ENCODE measurements at regions not wholly inside any gene's neighbourhood (a gene's known extent, or its start where the extent isn't known, plus 50 kb on each side); places are given as distances from the start of the nearest gene placed in this dataset.
"Not testable (repeated sequence)": the region's sequence is repeated elsewhere in the genome, so short reads cannot be mapped to it uniquely, and the experiment has no call there.

- TF ChIP-seq FOXA2 (IDR thresholded peaks at IDR 0.05): no peak
- TF ChIP-seq, protein P1, sequence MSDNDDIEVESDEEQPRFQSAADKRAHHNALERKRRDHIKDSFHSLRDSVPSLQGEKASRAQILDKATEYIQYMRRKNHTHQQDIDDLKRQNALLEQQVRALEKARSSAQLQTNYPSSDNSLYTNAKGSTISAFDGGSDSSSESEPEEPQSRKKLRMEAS (IDR thresholded peaks at IDR 0.05): no peak
- TF ChIP-seq GABPA (IDR thresholded peaks at IDR 0.05 in 1 of 2, conservative IDR thresholded peaks at IDR 0.05 in 1 of 2): no peak
- TF ChIP-seq HNF4A (conservative IDR thresholded peaks at IDR 0.05): no peak
Measured at GRCh38 chr10:20380401-20380800, 516.7 kb downstream of the NEBL start (continued).

DNA sequence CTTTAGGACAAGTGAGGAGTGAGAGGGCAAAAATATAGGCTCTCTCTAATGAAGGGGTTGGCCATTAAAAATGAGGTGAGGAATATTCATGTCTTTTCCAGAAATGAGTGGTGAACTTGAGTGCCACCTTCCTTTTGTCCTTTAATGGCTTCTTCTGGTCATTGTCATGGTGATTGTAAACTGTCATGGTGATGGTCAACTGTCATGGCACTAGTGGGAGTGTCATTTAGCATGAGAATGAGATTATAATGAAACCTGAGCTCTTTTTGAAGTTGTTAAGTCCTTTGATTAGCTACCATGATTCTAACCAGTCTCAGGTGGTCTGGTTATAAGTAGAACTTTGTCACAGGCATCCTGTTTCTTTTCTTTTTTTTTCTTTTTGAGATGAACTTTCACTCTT is 524.4 kb downstream of the NEBL start:
- Histone ChIP-seq H3K9ac (ENCODE audit: low read depth in 1 of 2, low read length in 2 of 2) (no peak overlapping the region), H3K4me3 (ENCODE audit: low read depth in 1 of 3, low read length in 3 of 3) (no peak overlapping the region), H3K27me3 (ENCODE audit: control insufficient read depth in 4 of 4, insufficient read depth in 4 of 4, low read length in 3 of 4) (no peaks in the 10 kb centered on the region), H3K36me3 (ENCODE audit: control insufficient read depth in 4 of 4, insufficient read depth in 3 of 4, low read depth in 1 of 4, low read length in 3 of 4) (no peaks in the 10 kb centered on the region), H3K4me1 (ENCODE audit: control insufficient read depth in 4 of 4, insufficient read depth in 4 of 4, low read length in 3 of 4) (no peaks in the 10 kb centered on the region), H3K9me3 (ENCODE audit: control insufficient read depth in 4 of 4, low read length in 3 of 4) (no peaks in the 10 kb centered on the region), H3K27ac (ENCODE audit: low read depth in 1 of 2, low read length in 2 of 2) (no peak overlapping the region)
- DNase-seq (ENCODE audit: low spot score): no peak
- no peak for TF ChIP-seq TAF1 (conservative IDR thresholded peaks at IDR 0.05)
- TF ChIP-seq, protein P2, sequence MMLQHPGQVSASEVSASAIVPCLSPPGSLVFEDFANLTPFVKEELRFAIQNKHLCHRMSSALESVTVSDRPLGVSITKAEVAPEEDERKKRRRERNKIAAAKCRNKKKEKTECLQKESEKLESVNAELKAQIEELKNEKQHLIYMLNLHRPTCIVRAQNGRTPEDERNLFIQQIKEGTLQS (IDR thresholded peaks at IDR 0.05): no peak
- TF ChIP-seq FOXA1 (IDR thresholded peaks at IDR 0.05): no peak
- TF ChIP-seq JUND (IDR thresholded peaks at IDR 0.05): no peak
- no peak for TF ChIP-seq RAD21 (IDR thresholded peaks at IDR 0.05)
- TF ChIP-seq, protein P1 (IDR thresholded peaks at IDR 0.05): no peak
- TF ChIP-seq GABPA (IDR thresholded peaks at IDR 0.05 in 1 of 2, conservative IDR thresholded peaks at IDR 0.05 in 1 of 2): no peak
- no peak for TF ChIP-seq YY1 (IDR thresholded peaks at IDR 0.05)
- TF ChIP-seq, protein P3, sequence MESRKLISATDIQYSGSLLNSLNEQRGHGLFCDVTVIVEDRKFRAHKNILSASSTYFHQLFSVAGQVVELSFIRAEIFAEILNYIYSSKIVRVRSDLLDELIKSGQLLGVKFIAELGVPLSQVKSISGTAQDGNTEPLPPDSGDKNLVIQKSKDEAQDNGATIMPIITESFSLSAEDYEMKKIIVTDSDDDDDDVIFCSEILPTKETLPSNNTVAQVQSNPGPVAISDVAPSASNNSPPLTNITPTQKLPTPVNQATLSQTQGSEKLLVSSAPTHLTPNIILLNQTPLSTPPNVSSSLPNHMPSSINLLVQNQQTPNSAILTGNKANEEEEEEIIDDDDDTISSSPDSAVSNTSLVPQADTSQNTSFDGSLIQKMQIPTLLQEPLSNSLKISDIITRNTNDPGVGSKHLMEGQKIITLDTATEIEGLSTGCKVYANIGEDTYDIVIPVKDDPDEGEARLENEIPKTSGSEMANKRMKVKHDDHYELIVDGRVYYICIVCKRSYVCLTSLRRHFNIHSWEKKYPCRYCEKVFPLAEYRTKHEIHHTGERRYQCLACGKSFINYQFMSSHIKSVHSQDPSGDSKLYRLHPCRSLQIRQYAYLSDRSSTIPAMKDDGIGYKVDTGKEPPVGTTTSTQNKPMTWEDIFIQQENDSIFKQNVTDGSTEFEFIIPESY (IDR thresholded peaks at IDR 0.05): no peak
- no peak for TF ChIP-seq HNF4G (IDR thresholded peaks at IDR 0.05)

DNA sequence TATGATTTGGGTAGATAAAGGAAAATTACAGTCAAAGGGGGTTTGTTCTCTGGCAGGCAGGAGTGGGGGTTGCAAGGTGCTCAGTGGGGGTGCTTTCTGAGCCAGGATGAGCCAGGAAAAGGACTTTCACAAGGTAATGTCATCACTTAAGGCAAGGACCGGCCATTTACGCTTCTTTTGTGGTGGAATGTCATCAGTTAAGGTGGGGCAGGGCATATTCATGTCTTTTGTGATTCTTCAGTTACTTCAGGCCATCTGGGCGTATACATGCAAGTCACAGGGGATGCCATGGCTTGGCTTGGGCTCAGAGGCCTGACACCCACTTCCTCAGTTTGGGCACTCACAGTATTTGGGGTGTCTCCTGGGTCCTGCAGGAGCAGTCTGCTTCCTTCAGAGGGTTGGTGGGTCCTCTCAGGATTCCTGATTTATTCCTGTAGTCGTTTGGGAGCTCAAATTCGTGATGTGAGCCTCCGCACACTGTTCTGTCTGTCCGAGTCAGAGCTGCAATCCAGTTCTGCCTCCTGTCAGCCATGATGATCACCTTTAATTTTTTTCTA is 526.1 kb downstream of the NEBL start:
- H3K36me3 ChIP-seq (ENCODE audit: control insufficient read depth in 4 of 4, insufficient read depth in 3 of 4, low read depth in 1 of 4, low read length in 3 of 4); H3K4me3 ChIP-seq (ENCODE audit: low read depth in 1 of 3, low read length in 3 of 3); H3K27me3 ChIP-seq (ENCODE audit: control insufficient read depth in 4 of 4, insufficient read depth in 4 of 4, low read length in 3 of 4); H3K27ac ChIP-seq (ENCODE audit: low read depth in 1 of 2, low read length in 2 of 2); H3K4me1 ChIP-seq (ENCODE audit: control insufficient read depth in 4 of 4, insufficient read depth in 4 of 4, low read length in 3 of 4); H3K9me3 ChIP-seq (ENCODE audit: control insufficient read depth in 4 of 4, low read length in 3 of 4); DNase-seq (ENCODE audit: low spot score); H3K9ac ChIP-seq (ENCODE audit: low read depth in 1 of 2, low read length in 2 of 2): not testable (repeated sequence)
- 75% methylated on average over 7 of the region's 7 CpGs for WGBS

DNA sequence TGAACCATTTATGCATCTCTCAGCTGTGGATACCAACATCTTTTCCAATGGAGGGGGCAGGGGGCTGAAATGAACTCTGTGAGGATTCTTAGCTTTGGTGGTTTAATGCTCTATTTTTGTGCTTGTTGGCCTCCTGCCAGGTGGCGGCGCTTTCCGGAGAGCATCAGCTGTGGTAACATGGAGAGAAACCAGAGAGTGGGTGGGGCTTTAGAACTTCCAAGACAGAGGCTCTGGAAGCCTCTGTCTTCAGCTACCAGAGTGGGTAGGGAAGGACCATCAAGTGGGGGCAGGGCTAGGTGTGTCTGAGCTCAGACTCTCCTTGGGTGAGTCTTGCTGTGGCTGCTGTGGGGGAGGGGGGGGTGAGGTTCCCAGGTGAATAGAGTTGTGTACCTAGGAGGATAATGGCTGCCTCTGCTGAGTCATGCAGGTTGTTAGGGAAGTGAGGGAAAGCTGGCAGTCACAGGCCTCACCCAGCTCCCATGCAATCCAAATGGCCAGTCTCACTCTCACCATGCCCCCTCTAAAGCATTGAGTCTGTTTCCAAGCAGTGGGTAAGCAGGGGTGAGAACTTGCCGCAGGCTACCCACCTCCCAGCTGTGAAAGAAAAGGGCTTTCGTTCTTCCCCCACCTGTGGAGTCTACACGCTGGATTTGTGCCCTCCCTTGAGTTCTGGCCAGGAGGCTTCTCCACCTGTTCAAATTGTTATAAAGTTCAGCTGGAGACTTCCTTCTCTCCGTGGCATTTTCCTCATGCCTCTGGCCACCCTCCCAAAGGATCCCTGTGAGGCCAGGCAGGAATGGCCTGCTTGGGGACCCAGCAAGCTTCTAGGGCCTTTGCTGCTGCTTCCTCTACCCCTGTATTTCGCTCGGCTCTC is 527.0 kb downstream of the NEBL start:
- Histone ChIP-seq H3K9me3 (ENCODE audit: control insufficient read depth in 4 of 4, low read length in 3 of 4) (no peaks in the 10 kb centered on the region), H3K9ac (ENCODE audit: low read depth in 1 of 2, low read length in 2 of 2) (no peak overlapping the region), H3K4me1 (ENCODE audit: control insufficient read depth in 4 of 4, insufficient read depth in 4 of 4, low read length in 3 of 4) (no peaks in the 10 kb centered on the region), H3K36me3 (ENCODE audit: control insufficient read depth in 4 of 4, insufficient read depth in 3 of 4, low read depth in 1 of 4, low read length in 3 of 4) (no peaks in the 10 kb centered on the region), H3K27ac (ENCODE audit: low read depth in 1 of 2, low read length in 2 of 2) (no peak overlapping the region), H3K4me3 (ENCODE audit: low read depth in 1 of 3, low read length in 3 of 3) (no peak overlapping the region), H3K27me3 (ENCODE audit: control insufficient read depth in 4 of 4, insufficient read depth in 4 of 4, low read length in 3 of 4) (no peaks in the 10 kb centered on the region)
- no peak for TF ChIP-seq HNF4G (IDR thresholded peaks at IDR 0.05)
- WGBS: 85% methylated on average over 9 of the region's 9 CpGs
- no peak for DNase-seq (ENCODE audit: low spot score)

Measured in liver (tissue), 7 donors.